ENCODE measurements at regions not wholly inside any gene's neighbourhood (a gene's known extent, or its start where the extent isn't known, plus 50 kb on each side); places are given as distances from the start of the nearest gene placed in this dataset.

GRCh38 chr4:126267689-126268088 is 952.9 kb downstream of the FAT4 start:
- no peak for TF ChIP-seq CTCF (IDR thresholded peaks at IDR 0.05; ENCODE audit: low read depth, low read length, missing control alignments)
- Histone ChIP-seq H3K27me3 (replicated peaks) (no peaks in the 10 kb centered on the region), H3K27ac (peak overlapping the region; percentile 45), H3K36me3 (replicated peaks) (no peaks in the 10 kb centered on the region), H3K4me3 (ENCODE audit: low read depth, low read length) (no peak overlapping the region)
- in situ Hi-C loops (cut with HindIII; ENCODE audit: low pct_ligation_motif_present, low sequenced_read_pairs) = no loop called here
- peak; percentile 5 for DNase-seq

- in situ Hi-C loops (cut with HindIII; ENCODE audit: low pct_ligation_motif_present, low sequenced_read_pairs) = no loop called here
- Histone ChIP-seq H3K27me3 (replicated peaks) (no peaks in the 10 kb centered on the region), H3K27ac (peak overlapping the region; percentile 45), H3K36me3 (replicated peaks) (no peaks in the 10 kb centered on the region), H3K4me3 (ENCODE audit: low read depth, low read length) (no peak overlapping the region)
- TF ChIP-seq CTCF (IDR thresholded peaks at IDR 0.05; ENCODE audit: low read depth, low read length, missing control alignments) = no peak
- no peak for DNase-seq
Measured at GRCh38 chr4:126268106-126268505, 953.4 kb downstream of the FAT4 start.

- DNase-seq = no peak
- H3K27ac ChIP-seq = no peak overlapping the region
- H3K4me3 ChIP-seq (ENCODE audit: low read depth, low read length) = no peak overlapping the region
- H3K27me3 ChIP-seq (replicated peaks) = no peaks in the 10 kb centered on the region
- H3K36me3 ChIP-seq (replicated peaks) = no peaks in the 10 kb centered on the region
- in situ Hi-C loops (cut with HindIII; ENCODE audit: low pct_ligation_motif_present, low sequenced_read_pairs) = no loop called here
- no peak for TF ChIP-seq CTCF (IDR thresholded peaks at IDR 0.05; ENCODE audit: low read depth, low read length, missing control alignments)
Measured at GRCh38 chr4:126269106-126269505, 954.4 kb downstream of the FAT4 start.

GRCh38 chr4:126271292-126271691 is 956.5 kb downstream of the FAT4 start:
- no peaks in the 10 kb centered on the region for H3K27me3 ChIP-seq (replicated peaks)
- in situ Hi-C loops (cut with HindIII; ENCODE audit: low pct_ligation_motif_present, low sequenced_read_pairs) = no loop called here
- DNase-seq = no peak
- H3K27ac ChIP-seq = no peak overlapping the region
- no peak for TF ChIP-seq CTCF (IDR thresholded peaks at IDR 0.05; ENCODE audit: low read depth, low read length, missing control alignments)
- H3K36me3 ChIP-seq (replicated peaks) = no peaks in the 10 kb centered on the region
- H3K4me3 ChIP-seq (ENCODE audit: low read depth, low read length) = no peak overlapping the region

GRCh38 chr4:126273746-126274145 is 959.0 kb downstream of the FAT4 start:
- no peaks in the 10 kb centered on the region for H3K36me3 ChIP-seq (replicated peaks)
- TF ChIP-seq CTCF (IDR thresholded peaks at IDR 0.05; ENCODE audit: low read depth, low read length, missing control alignments) = no peak
- no peaks in the 10 kb centered on the region for H3K27me3 ChIP-seq (replicated peaks)
- H3K4me3 ChIP-seq (ENCODE audit: low read depth, low read length) = no peak overlapping the region
- no peak for DNase-seq
- H3K27ac ChIP-seq = no peak overlapping the region
- in situ Hi-C loops (cut with HindIII; ENCODE audit: low pct_ligation_motif_present, low sequenced_read_pairs) = no loop called here

- no peak overlapping the region for H3K27ac ChIP-seq
- H3K36me3 ChIP-seq (replicated peaks) = no peaks in the 10 kb centered on the region
- DNase-seq = no peak
- no peak for TF ChIP-seq CTCF (IDR thresholded peaks at IDR 0.05; ENCODE audit: low read depth, low read length, missing control alignments)
- H3K27me3 ChIP-seq (replicated peaks) = no peaks in the 10 kb centered on the region
- in situ Hi-C loops (cut with HindIII; ENCODE audit: low pct_ligation_motif_present, low sequenced_read_pairs) = no loop called here
- no peak overlapping the region for H3K4me3 ChIP-seq (ENCODE audit: low read depth, low read length)
Measured at GRCh38 chr4:126291886-126292285, 977.1 kb downstream of the FAT4 start.
